AG10803 (cell line): ENCODE measurements at regions not wholly inside any gene's neighbourhood (a gene's known extent, or its start where the extent isn't known, plus 50 kb on each side); places are given as distances from the start of the nearest gene placed in this dataset.

ENCODE experiments used
- DNase-seq: peaks from one replicate; pipeline ENCODE4 v3.0.0; 2010; ENCODE audit warnings: low read depth
- H3K4me3 ChIP-seq: 2 replicates; pipeline ENCODE4 v1.5.1; 2011; ENCODE audit warnings: mild to moderate bottlenecking, low read length, control low read depth
- CTCF ChIP-seq: conservative IDR thresholded peaks from 2 replicates; pipeline ENCODE4 v1.5.1; 2011; ENCODE audit warnings: mild to moderate bottlenecking, low read length, control low read depth, inconsistent platforms

- TF ChIP-seq CTCF, result no peak
- no peak for DNase-seq
- H3K4me3 ChIP-seq, result no peak overlapping the region
Measured at GRCh38 chr5:91957666-91958065, 574.5 kb upstream of the ARRDC3 start.

- no peak for DNase-seq
- no peak for TF ChIP-seq CTCF
- H3K4me3 ChIP-seq, result no peak overlapping the region
Measured at GRCh38 chr5:91956738-91957137, 573.6 kb upstream of the ARRDC3 start.

GRCh38 chr5:91955610-91956009, 572.5 kb upstream of the ARRDC3 start:
- no peak for DNase-seq
- TF ChIP-seq CTCF, result no peak
- no peak overlapping the region for H3K4me3 ChIP-seq

- DNase-seq, result no peak
- no peak for TF ChIP-seq CTCF
- H3K4me3 ChIP-seq, result no peak overlapping the region
Measured at GRCh38 chr5:91954136-91954535, 571.0 kb upstream of the ARRDC3 start.

- H3K4me3 ChIP-seq, result no peak overlapping the region
- DNase-seq, result no peak
- TF ChIP-seq CTCF, result no peak
Measured at GRCh38 chr5:91950328-91950727, 567.2 kb upstream of the ARRDC3 start.

GRCh38 chr5:91946870-91947269, 563.8 kb upstream of the ARRDC3 start:
- no peak for DNase-seq
- TF ChIP-seq CTCF, result no peak
- no peak overlapping the region for H3K4me3 ChIP-seq

GRCh38 chr5:91941588-91941987, 558.5 kb upstream of the ARRDC3 start:
- TF ChIP-seq CTCF, result no peak

More at GRCh38 chr5:91941588-91941987, 558.5 kb upstream of the ARRDC3 start:
- H3K4me3 ChIP-seq, result no peak overlapping the region
- DNase-seq, result no peak
